CD14-positive monocyte (primary cell): ENCODE measurements at regions not wholly inside any gene's neighbourhood (a gene's known extent, or its start where the extent isn't known, plus 50 kb on each side); places are given as distances from the start of the nearest gene placed in this dataset.

Experiments used
- DNase-seq, 3 donors: peaks; one replicate each; pipeline ENCODE4 v3.0.0-alpha.2; 2011 to 2022
- H2AFZ ChIP-seq: 2 replicates; pipeline ENCODE4 v1.6.0; 2012; ENCODE audit warnings: mild to moderate bottlenecking, low read depth, low read length, inconsistent platforms; ENCODE audit not compliant: insufficient read depth, poor library complexity, severe bottlenecking
- H3K27ac ChIP-seq, 2 donors: 1 replicate in 1 of 2; 2 replicates in 1 of 2; pipeline ENCODE4 v1.5.1; 2012 to 2013; ENCODE audit warnings: low read length in 2 of 2, control low read depth in 1 of 2, inconsistent platforms in 1 of 2, low read depth in 1 of 2, mild to moderate bottlenecking in 1 of 2
- H3K27me3 ChIP-seq, 2 donors: one replicate each; pipeline versions ENCODE4 v1.6.0 to v1.6.1; 2011 to 2013; ENCODE audit warnings: low read length in 2 of 2; ENCODE audit not compliant: control insufficient read depth in 2 of 2, insufficient read depth in 2 of 2
- H3K36me3 ChIP-seq, 2 donors: replicated peaks in 1 of 2; 1 replicate in 1 of 2; 2 replicates in 1 of 2; pipeline versions ENCODE4 v1.5.1 to v1.6.1; 2012 to 2013; ENCODE audit warnings: low read length in 2 of 2, control low read depth in 1 of 2, inconsistent platforms in 1 of 2, mild to moderate bottlenecking in 1 of 2; ENCODE audit not compliant: insufficient read depth in 2 of 2, control insufficient read depth in 1 of 2
- H3K4me1 ChIP-seq, 2 donors: 1 replicate in 1 of 2; 2 replicates in 1 of 2; pipeline versions ENCODE4 v1.5.1 to v1.6.1; 2012 to 2013; ENCODE audit warnings: low read length in 2 of 2, control low read depth in 1 of 2, inconsistent platforms in 1 of 2, mild to moderate bottlenecking in 1 of 2, moderate library complexity in 1 of 2; ENCODE audit not compliant: insufficient read depth in 2 of 2, control insufficient read depth in 1 of 2
- H3K4me2 ChIP-seq: replicated peaks from 2 replicates; pipeline ENCODE3; 2012; ENCODE audit warnings: low read length, moderate library complexity, mild to moderate bottlenecking; ENCODE audit not compliant: poor library complexity, severe bottlenecking; ENCODE audit errors: extremely low read depth
- H3K4me3 ChIP-seq, 3 experiments: fragments of 200-600 bp in 1 of 3; sonication (generic) in 1 of 3; replicated peaks in 1 of 3; 1 replicate in 2 of 3; 2 replicates in 1 of 3; pipeline ENCODE4 v1.5.1; 2011 to 2013; ENCODE audit warnings: low read length in 3 of 3, mild to moderate bottlenecking in 3 of 3, control low read depth in 2 of 3, low read depth in 2 of 3, inconsistent platforms in 1 of 3, moderate library complexity in 1 of 3
- H3K79me2 ChIP-seq: 2 replicates; pipeline ENCODE4 v1.6.0; 2012; ENCODE audit warnings: mild to moderate bottlenecking, control low read depth, inconsistent platforms, low read length, moderate library complexity; ENCODE audit not compliant: insufficient read depth
- H3K9ac ChIP-seq: 2 replicates; pipeline ENCODE4 v1.6.0; 2017; ENCODE audit warnings: low read length, mild to moderate bottlenecking; ENCODE audit not compliant: insufficient read depth, poor library complexity, severe bottlenecking
- H3K9me3 ChIP-seq, 2 donors: replicated peaks in 1 of 2; 1 replicate in 1 of 2; 2 replicates in 1 of 2; pipeline versions ENCODE4 v1.5.1 to v1.6.1; 2012 to 2013; ENCODE audit warnings: low read length in 2 of 2, control low read depth in 1 of 2; ENCODE audit not compliant: control insufficient read depth in 1 of 2, insufficient read depth in 1 of 2
- H4K20me1 ChIP-seq: 2 replicates; pipeline ENCODE4 v1.6.0; 2012; ENCODE audit warnings: mild to moderate bottlenecking, low read length, control low read depth, moderate library complexity; ENCODE audit not compliant: insufficient read depth
- H3K27ac Mint-ChIP-seq, 7 donors: one replicate each; pipeline ENCODE4 v1.8.0; 2020; ENCODE audit warnings: mild to moderate bottlenecking in 7 of 7, mixed read lengths in 7 of 7, moderate library complexity in 6 of 7, inconsistent platforms in 2 of 7
- H3K27me3 Mint-ChIP-seq, 3 donors: one replicate each; pipeline ENCODE4 v1.8.0; 2021 to 2022; ENCODE audit warnings: low read depth in 3 of 3, mild to moderate bottlenecking in 3 of 3, mixed read lengths in 3 of 3, moderate library complexity in 3 of 3, inconsistent platforms in 1 of 3
- H3K36me3 Mint-ChIP-seq, 2 donors: one replicate each; pipeline ENCODE4 v1.8.0; 2020; ENCODE audit warnings: mixed read lengths in 2 of 2, inconsistent platforms in 1 of 2, mild to moderate bottlenecking in 1 of 2
- H3K4me1 Mint-ChIP-seq: one replicate; pipeline ENCODE4 v1.8.0; 2020; ENCODE audit warnings: mild to moderate bottlenecking, mixed read lengths
- H3K4me3 Mint-ChIP-seq, 2 donors: one replicate each; pipeline ENCODE4 v1.8.0; 2020; ENCODE audit warnings: mild to moderate bottlenecking in 2 of 2, mixed read lengths in 2 of 2, moderate library complexity in 1 of 2
- H3K9me3 Mint-ChIP-seq, 7 donors: one replicate each; pipeline ENCODE4 v1.8.0; 2020 to 2022; ENCODE audit warnings: mixed read lengths in 7 of 7, mild to moderate bottlenecking in 6 of 7, moderate library complexity in 6 of 7, inconsistent platforms in 2 of 7
- WGBS: methylation state at CpG from one replicate; pipeline ENCODE4 v1.1.5; 2013; ENCODE audit warnings: missing lambda C conversion rate; ENCODE audit not compliant: insufficient coverage; 5-methylcytosine and 5-hydroxymethylcytosine counted together
- intact Hi-C, 2 donors: fragments of 100-400 bp; cut with micrococcal nuclease; formaldehyde crosslinking; loops; one replicate each; pipeline versions ENCODE4 v1.15.0 to v1.15.1; 2023
- TF ChIP-seq, protein P1 (sequence below): fragments of 200-600 bp; IDR thresholded peaks from one replicate; pipeline ENCODE4 v1.8.0; 2022; ENCODE audit warnings: antibody characterized with exemption, mild to moderate bottlenecking

DNA sequence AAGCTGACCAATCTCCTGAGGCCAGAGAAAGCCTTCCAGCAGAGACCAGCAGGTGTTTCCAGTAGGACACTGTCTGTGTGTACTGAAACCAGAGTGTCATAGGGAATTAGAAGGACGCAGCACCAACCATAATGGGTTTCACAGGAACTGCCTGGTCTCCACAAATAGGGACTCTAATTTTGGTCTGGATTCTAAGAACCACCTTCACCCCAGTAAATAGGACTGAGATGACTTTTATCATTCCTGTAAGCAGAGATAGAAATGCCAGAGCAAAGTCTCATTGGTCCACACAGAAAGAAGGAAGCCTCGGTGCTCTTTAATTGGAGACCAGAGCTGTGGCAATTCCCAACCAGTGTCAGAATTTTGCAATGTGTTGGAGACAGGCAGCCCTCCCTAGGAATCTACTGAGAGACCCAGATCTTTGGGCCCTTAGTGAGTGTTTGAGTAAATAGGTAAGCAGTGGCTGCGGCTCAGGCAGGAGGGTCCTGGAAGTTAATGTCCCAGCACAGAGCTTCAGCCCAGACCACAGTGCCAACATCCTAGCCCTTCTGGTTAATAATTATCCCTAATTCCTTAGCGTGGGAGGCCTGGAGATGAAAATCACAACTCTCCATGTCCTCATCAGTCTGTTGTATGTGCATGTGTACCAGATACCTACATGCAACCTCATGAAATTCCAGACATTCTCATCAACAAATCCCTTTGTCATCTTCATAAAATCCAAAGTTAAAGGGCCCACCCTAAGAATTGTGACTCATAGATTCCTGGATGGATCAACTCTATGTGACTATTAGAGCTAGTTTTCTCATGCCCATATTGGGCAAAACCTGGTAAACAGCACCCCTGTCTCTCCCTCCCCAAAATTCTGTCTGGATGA lies 81.2 kb downstream of the UNC5CL start:
- no peak overlapping the region for H3K4me3 Mint-ChIP-seq
- no peaks in the 10 kb centered on the region for H3K9me3 ChIP-seq
- H3K27ac Mint-ChIP-seq, result no peak overlapping the region
- H3K27me3 Mint-ChIP-seq, result peaks cover 2 to 10% (median 6%) of the 10 kb centered on the region in 3 donors
- no peak overlapping the region for H2AFZ ChIP-seq
- TF ChIP-seq, protein P1, sequence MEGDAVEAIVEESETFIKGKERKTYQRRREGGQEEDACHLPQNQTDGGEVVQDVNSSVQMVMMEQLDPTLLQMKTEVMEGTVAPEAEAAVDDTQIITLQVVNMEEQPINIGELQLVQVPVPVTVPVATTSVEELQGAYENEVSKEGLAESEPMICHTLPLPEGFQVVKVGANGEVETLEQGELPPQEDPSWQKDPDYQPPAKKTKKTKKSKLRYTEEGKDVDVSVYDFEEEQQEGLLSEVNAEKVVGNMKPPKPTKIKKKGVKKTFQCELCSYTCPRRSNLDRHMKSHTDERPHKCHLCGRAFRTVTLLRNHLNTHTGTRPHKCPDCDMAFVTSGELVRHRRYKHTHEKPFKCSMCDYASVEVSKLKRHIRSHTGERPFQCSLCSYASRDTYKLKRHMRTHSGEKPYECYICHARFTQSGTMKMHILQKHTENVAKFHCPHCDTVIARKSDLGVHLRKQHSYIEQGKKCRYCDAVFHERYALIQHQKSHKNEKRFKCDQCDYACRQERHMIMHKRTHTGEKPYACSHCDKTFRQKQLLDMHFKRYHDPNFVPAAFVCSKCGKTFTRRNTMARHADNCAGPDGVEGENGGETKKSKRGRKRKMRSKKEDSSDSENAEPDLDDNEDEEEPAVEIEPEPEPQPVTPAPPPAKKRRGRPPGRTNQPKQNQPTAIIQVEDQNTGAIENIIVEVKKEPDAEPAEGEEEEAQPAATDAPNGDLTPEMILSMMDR, result no peak
- no peak overlapping the region for H3K9ac ChIP-seq
- intact Hi-C loops, result no loop called here
- no peak overlapping the region for H3K4me3 ChIP-seq
- no peaks in the 10 kb centered on the region for H3K4me1 ChIP-seq
- H3K27ac ChIP-seq, result no peak overlapping the region
- peaks cover 3% of the 10 kb centered on the region for H3K4me1 Mint-ChIP-seq
- H3K36me3 Mint-ChIP-seq, result no peaks in the 10 kb centered on the region
- no peaks in the 10 kb centered on the region for H3K79me2 ChIP-seq
- no peak overlapping the region for H3K4me2 ChIP-seq
- H4K20me1 ChIP-seq, result no peaks in the 10 kb centered on the region
- DNase-seq, result no peak
- no peaks in the 10 kb centered on the region for H3K27me3 ChIP-seq
- H3K9me3 Mint-ChIP-seq, result peaks cover 0 to 2% (median 0%) of the 10 kb centered on the region in 7 donors
- 80% methylated on average over 1 of the region's 4 CpGs for WGBS
- H3K36me3 ChIP-seq, result no peaks in the 10 kb centered on the region

DNA sequence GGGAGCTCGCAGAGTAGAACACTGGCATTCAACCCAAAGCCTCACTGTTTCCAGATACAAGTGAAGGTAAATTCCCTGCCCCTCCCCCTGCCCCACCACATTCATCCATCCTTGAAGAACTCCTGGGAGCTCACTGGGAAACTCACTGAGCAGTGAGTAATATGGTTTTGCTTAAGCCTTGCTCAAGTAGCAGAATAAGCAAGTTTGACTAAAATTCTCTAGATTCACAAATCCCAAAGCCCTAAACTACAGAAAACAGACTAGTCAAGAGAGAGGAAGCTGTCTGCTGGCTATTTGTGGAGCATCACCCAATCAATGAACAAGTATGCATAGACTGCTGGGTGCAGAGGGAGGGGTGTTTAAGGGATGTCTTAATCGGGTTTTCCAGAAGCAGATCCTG lies 82.1 kb downstream of the UNC5CL start:
- Histone ChIP-seq H3K4me2 (no peak overlapping the region), H3K36me3 (no peaks in the 10 kb centered on the region), H2AFZ (no peak overlapping the region), H3K4me3 (no peak overlapping the region), H3K4me1 (no peaks in the 10 kb centered on the region), H3K27me3 (no peaks in the 10 kb centered on the region), H3K79me2 (no peaks in the 10 kb centered on the region), H3K9me3 (no peaks in the 10 kb centered on the region), H3K9ac (no peak overlapping the region), H4K20me1 (no peaks in the 10 kb centered on the region), H3K27ac (no peak overlapping the region)
- intact Hi-C loops, result no loop called here
- WGBS, result 93% methylated on average over 2 of the region's 2 CpGs
- peaks cover 2 to 10% (median 6%) of the 10 kb centered on the region in 3 donors for H3K27me3 Mint-ChIP-seq
- H3K27ac Mint-ChIP-seq, result no peak overlapping the region
- H3K4me1 Mint-ChIP-seq, result no peaks in the 10 kb centered on the region
- H3K9me3 Mint-ChIP-seq, result peaks cover 0 to 2% (median 0%) of the 10 kb centered on the region in 7 donors
- DNase-seq, result no peak
- no peak overlapping the region for H3K4me3 Mint-ChIP-seq
- TF ChIP-seq, protein P1, result no peak
- no peaks in the 10 kb centered on the region for H3K36me3 Mint-ChIP-seq
